GM12872 (cell line): ENCODE measurements at regions not wholly inside any gene's neighbourhood (a gene's known extent, or its start where the extent isn't known, plus 50 kb on each side); places are given as distances from the start of the nearest gene placed in this dataset.

ENCODE experiments used
- CTCF ChIP-seq: IDR thresholded peaks from 3 replicates; pipeline ENCODE4 v1.5.1; 2011; ENCODE audit warnings: low read depth, mild to moderate bottlenecking, low read length, moderate library complexity; ENCODE audit not compliant: insufficient read depth

GRCh38 chr13:99035715-99036114, 57.9 kb upstream of the DOCK9 start:
- TF ChIP-seq CTCF: no peak

DNA sequence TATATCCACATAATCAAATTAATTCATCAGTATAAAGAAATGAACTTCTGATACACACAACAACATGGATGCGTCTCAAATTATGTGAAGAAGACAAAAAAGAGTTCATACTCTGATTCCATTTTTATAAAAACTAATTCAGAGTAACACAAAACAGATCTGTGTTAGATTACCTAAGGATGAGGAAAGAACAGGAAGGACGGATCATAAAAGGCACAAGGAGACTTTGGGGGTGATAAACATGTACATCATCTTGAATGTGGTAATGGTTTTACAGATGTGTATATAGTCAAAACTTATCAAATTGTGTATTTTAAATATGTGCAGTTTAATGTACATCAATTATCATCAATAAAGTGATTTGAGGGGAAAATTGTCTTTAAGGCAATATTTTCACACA, 59.9 kb upstream of the DOCK9 start:
- TF ChIP-seq CTCF: no peak

DNA sequence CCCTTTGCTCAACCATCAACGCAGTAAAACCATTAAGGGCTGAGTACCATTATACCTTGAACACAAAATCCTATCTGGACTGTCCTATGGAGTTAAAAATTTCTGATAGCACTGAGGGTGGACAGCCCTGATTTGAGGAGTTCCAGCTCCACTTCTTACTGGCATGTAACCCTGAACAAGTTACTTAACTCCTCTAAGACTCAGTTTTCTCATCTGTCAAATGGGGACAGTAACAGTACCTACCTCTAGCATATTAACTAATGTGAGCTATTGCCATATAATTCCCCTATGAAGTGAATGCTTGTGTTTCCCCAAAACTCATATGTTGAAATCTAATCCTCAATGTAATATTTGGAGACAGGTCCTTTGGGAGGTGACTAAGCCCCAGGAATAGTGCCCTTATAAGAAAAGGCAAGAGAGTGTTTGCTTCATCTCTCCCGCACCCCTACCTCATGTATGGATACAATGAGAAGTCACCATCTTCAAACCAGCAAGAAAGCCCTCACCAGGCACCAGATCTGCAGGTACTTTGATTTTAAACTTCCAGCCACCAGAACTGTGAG, 61.9 kb upstream of the DOCK9 start:
- TF ChIP-seq CTCF: no peak

- TF ChIP-seq CTCF: no peak
These were observed 62.8 kb upstream of the DOCK9 start for GRCh38 chr13:99040536-99041131.

DNA sequence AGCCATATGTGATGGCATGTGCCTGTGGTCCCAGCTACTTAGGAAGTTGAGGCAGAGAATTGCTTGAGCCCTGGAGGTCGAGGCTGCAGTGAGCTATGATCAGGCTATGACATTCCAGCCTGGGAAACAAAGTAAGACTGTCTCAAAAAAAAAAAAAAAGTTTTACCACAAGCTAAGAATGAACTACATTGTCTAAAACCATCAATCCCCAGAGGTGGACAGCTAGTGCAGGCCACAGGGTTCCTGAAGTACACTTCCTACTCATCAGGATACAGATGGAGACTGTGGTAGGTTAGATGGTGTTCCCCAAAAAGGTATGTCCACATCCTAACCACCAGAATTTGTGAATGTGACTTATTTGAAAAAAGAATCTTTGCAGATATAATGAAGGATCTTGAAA, 63.5 kb upstream of the DOCK9 start:
- no peak for TF ChIP-seq CTCF

GRCh38 chr13:99041788-99042187, 63.9 kb upstream of the DOCK9 start:
- TF ChIP-seq CTCF: no peak

DNA sequence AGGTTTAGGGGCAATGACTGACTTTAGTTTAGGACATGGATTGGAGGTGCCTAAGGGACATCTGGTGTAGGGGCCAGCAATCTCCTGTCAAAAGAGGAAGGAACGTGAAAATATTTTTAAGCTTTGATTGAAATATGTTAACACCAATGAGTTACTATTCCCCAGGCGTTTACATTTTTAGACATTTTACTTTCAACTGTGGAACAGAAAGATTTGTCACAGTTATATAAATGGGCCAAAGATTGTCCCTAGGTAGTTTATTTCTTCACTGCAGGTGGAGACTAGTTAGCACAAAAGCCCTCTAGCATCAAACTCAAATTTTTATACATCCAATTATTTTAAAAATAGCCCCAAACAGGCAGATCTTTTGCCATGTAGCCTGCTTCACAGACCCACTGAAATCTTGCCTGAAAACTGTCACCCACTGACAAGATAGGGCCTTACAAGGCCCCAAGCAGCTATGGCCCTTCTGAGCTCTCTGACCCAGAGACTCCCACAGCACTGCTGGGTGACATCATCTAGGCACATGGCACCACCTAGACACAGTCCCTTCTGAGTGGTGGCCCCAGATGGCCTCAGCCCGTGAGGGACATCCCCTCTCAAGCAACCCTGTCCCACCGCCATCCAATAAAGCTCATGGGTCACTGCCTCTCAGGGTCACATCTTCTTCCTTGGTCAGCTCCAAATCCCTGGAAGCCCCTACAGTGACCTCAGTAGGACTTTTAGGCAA, 64.8 kb upstream of the DOCK9 start:
- no peak for TF ChIP-seq CTCF
